ENCODE measurements at regions not wholly inside any gene's neighbourhood (a gene's known extent, or its start where the extent isn't known, plus 50 kb on each side); places are given as distances from the start of the nearest gene placed in this dataset.

GRCh38 chr12:92466391-92467305 lies 236.1 kb upstream of the PLEKHG7 start:
- Histone ChIP-seq H3K4me3 (ENCODE audit: low read length in 2 of 2) (no peak overlapping the region), H3K9me3 (ENCODE audit: control insufficient read depth in 1 of 2, low read length in 2 of 2) (no peaks in the 10 kb centered on the region), H3K36me3 (ENCODE audit: insufficient read depth, low read length) (no peaks in the 10 kb centered on the region), H3K27ac (ENCODE audit: low read depth, low read length) (no peak overlapping the region), H3K4me1 (ENCODE audit: insufficient read depth, low read length) (peaks cover 29% of the 10 kb centered on the region), H3K27me3 (ENCODE audit: insufficient read depth, low read length) (no peaks in the 10 kb centered on the region)
- H3K27me3 Mint-ChIP-seq: peaks cover 0 to 1% of the 10 kb centered on the region in 2 donors
- peak overlapping the region in 1 of 7 donors; percentile 41 for H3K27ac Mint-ChIP-seq
- CTCF ChIA-PET (ENCODE audit: partially characterized antibody): no interaction called here
- H3K9me3 Mint-ChIP-seq: no peaks in the 10 kb centered on the region
- intact Hi-C loops (cut with micrococcal nuclease): no loop called here
- POLR2A ChIA-PET (ENCODE audit: partially characterized antibody): no interaction called here
- peaks cover 19 to 37% (median 22%) of the 10 kb centered on the region in 4 donors for H3K4me1 Mint-ChIP-seq
- H3K4me3 Mint-ChIP-seq: no peak overlapping the region
- DNase-seq: no peak
- H3K36me3 Mint-ChIP-seq: no peaks in the 10 kb centered on the region

- no peaks in the 10 kb centered on the region for H3K9me3 Mint-ChIP-seq
- POLR2A ChIA-PET (ENCODE audit: partially characterized antibody): no interaction called here
- CTCF ChIA-PET (ENCODE audit: partially characterized antibody): no interaction called here
- H3K9me3 ChIP-seq (ENCODE audit: control insufficient read depth in 1 of 2, low read length in 2 of 2): no peaks in the 10 kb centered on the region
- no peaks in the 10 kb centered on the region for H3K36me3 Mint-ChIP-seq
- intact Hi-C loops (cut with micrococcal nuclease): no loop called here
- H3K4me3 ChIP-seq (ENCODE audit: low read length in 2 of 2): no peak overlapping the region
- no peaks in the 10 kb centered on the region for H3K36me3 ChIP-seq (ENCODE audit: insufficient read depth, low read length)
- H3K27me3 Mint-ChIP-seq: peaks cover 0 to 1% of the 10 kb centered on the region in 2 donors
- no peak for DNase-seq
- H3K4me3 Mint-ChIP-seq: no peak overlapping the region
- no peak overlapping the region for H3K27ac Mint-ChIP-seq
- peaks cover 35% of the 10 kb centered on the region for H3K4me1 ChIP-seq (ENCODE audit: insufficient read depth, low read length)
- H3K4me1 Mint-ChIP-seq: peaks cover 27 to 45% (median 30%) of the 10 kb centered on the region in 4 donors
- H3K27ac ChIP-seq (ENCODE audit: low read depth, low read length): no peak overlapping the region
- no peaks in the 10 kb centered on the region for H3K27me3 ChIP-seq (ENCODE audit: insufficient read depth, low read length)
Observed at GRCh38 chr12:92465786-92466295, 236.9 kb upstream of the PLEKHG7 start.

- no peak for DNase-seq
- Histone ChIP-seq H3K9me3 (ENCODE audit: control insufficient read depth in 1 of 2, low read length in 2 of 2) (no peaks in the 10 kb centered on the region), H3K4me1 (ENCODE audit: insufficient read depth, low read length) (peaks cover 37% of the 10 kb centered on the region), H3K27ac (ENCODE audit: low read depth, low read length) (no peak overlapping the region), H3K4me3 (ENCODE audit: low read length in 2 of 2) (no peak overlapping the region), H3K27me3 (ENCODE audit: insufficient read depth, low read length) (no peaks in the 10 kb centered on the region), H3K36me3 (ENCODE audit: insufficient read depth, low read length) (no peaks in the 10 kb centered on the region)
- H3K9me3 Mint-ChIP-seq: no peaks in the 10 kb centered on the region
- ChIA-PET CTCF (ENCODE audit: partially characterized antibody) (no interaction called here), POLR2A (ENCODE audit: partially characterized antibody) (no interaction called here)
- intact Hi-C loops (cut with micrococcal nuclease): no loop called here
- no peaks in the 10 kb centered on the region for H3K36me3 Mint-ChIP-seq
- H3K4me3 Mint-ChIP-seq: no peak overlapping the region
- peaks cover 0 to under 1% of the 10 kb centered on the region in 2 donors for H3K27me3 Mint-ChIP-seq
- peak overlapping the region in 2 of 7 donors; percentile 37 to 61 for H3K27ac Mint-ChIP-seq
- H3K4me1 Mint-ChIP-seq: peaks cover 20 to 42% (median 25%) of the 10 kb centered on the region in 4 donors
Observed at GRCh38 chr12:92464911-92465310, 237.9 kb upstream of the PLEKHG7 start.

- Mint-ChIP-seq H3K27me3 (no peaks in the 10 kb centered on the region), H3K27ac (no peak overlapping the region), H3K4me3 (no peak overlapping the region), H3K9me3 (no peaks in the 10 kb centered on the region), H3K36me3 (no peaks in the 10 kb centered on the region), H3K4me1 (peaks cover 20 to 43% (median 26%) of the 10 kb centered on the region in 4 donors)
- Histone ChIP-seq H3K36me3 (ENCODE audit: insufficient read depth, low read length) (no peaks in the 10 kb centered on the region), H3K9me3 (ENCODE audit: control insufficient read depth in 1 of 2, low read length in 2 of 2) (no peaks in the 10 kb centered on the region), H3K27me3 (ENCODE audit: insufficient read depth, low read length) (no peaks in the 10 kb centered on the region), H3K4me1 (ENCODE audit: insufficient read depth, low read length) (peaks cover 38% of the 10 kb centered on the region), H3K4me3 (ENCODE audit: low read length in 2 of 2) (no peak overlapping the region), H3K27ac (ENCODE audit: low read depth, low read length) (no peak overlapping the region)
- intact Hi-C loops (cut with micrococcal nuclease): no loop called here
- DNase-seq: no peak
- ChIA-PET POLR2A (ENCODE audit: partially characterized antibody) (interaction anchor here (0.8 to 2.6 kb wide), 8 partner anchors 11 to 319 kb away, joined by 3 to 37 read pairs (median 8); partner anchors contain the start of gene BTG1), CTCF (ENCODE audit: partially characterized antibody) (interaction anchor here (1.6 kb wide), 1 partner anchor 106 kb away, joined by 3 read pairs; no protein-coding TSS in a partner anchor)
Observed at GRCh38 chr12:92463171-92463570, 239.6 kb upstream of the PLEKHG7 start.

GRCh38 chr12:92462527-92462926 lies 240.3 kb upstream of the PLEKHG7 start:
- H3K9me3 ChIP-seq (ENCODE audit: control insufficient read depth in 1 of 2, low read length in 2 of 2): no peaks in the 10 kb centered on the region
- peak overlapping the region in 5 of 7 donors; percentile 32 to 71 (median 62) for H3K27ac Mint-ChIP-seq
- no peaks in the 10 kb centered on the region for H3K9me3 Mint-ChIP-seq
- POLR2A ChIA-PET (ENCODE audit: partially characterized antibody): interaction anchor here (0.8 to 2.6 kb wide), 11 partner anchors 11 to 318 kb away, joined by 3 to 37 read pairs (median 7); partner anchors contain the start of gene BTG1
- H3K27me3 Mint-ChIP-seq: no peaks in the 10 kb centered on the region
- peaks cover 21 to 41% (median 26%) of the 10 kb centered on the region in 4 donors for H3K4me1 Mint-ChIP-seq
- intact Hi-C loops (cut with micrococcal nuclease): no loop called here
- no peaks in the 10 kb centered on the region for H3K27me3 ChIP-seq (ENCODE audit: insufficient read depth, low read length)
- H3K4me1 ChIP-seq (ENCODE audit: insufficient read depth, low read length): peaks cover 43% of the 10 kb centered on the region
- no peak for DNase-seq
- H3K4me3 Mint-ChIP-seq: peak overlapping the region in 5 of 8 donors; percentile 37 to 69 (median 46)
- no peaks in the 10 kb centered on the region for H3K36me3 Mint-ChIP-seq
- H3K4me3 ChIP-seq (ENCODE audit: low read length in 2 of 2): no peak overlapping the region
- peak overlapping the region; percentile 36 for H3K27ac ChIP-seq (ENCODE audit: low read depth, low read length)
- CTCF ChIA-PET (ENCODE audit: partially characterized antibody): interaction anchor here (1.1 to 1.6 kb wide), 3 partner anchors 54 to 106 kb away, joined by 3 to 4 read pairs (median 3); no protein-coding TSS in a partner anchor
- H3K36me3 ChIP-seq (ENCODE audit: insufficient read depth, low read length): no peaks in the 10 kb centered on the region

- Histone ChIP-seq H3K27ac (ENCODE audit: low read depth, low read length) (peak overlapping the region; percentile 36), H3K36me3 (ENCODE audit: insufficient read depth, low read length) (no peaks in the 10 kb centered on the region), H3K9me3 (ENCODE audit: control insufficient read depth in 1 of 2, low read length in 2 of 2) (no peaks in the 10 kb centered on the region), H3K4me1 (ENCODE audit: insufficient read depth, low read length) (peaks cover 45% of the 10 kb centered on the region), H3K27me3 (ENCODE audit: insufficient read depth, low read length) (no peaks in the 10 kb centered on the region), H3K4me3 (ENCODE audit: low read length in 2 of 2) (no peak overlapping the region)
- Mint-ChIP-seq H3K4me1 (peaks cover 22 to 46% (median 27%) of the 10 kb centered on the region in 4 donors), H3K4me3 (peak overlapping the region in 6 of 8 donors; percentile 15 to 59 (median 46)), H3K27me3 (no peaks in the 10 kb centered on the region), H3K36me3 (no peaks in the 10 kb centered on the region), H3K9me3 (no peaks in the 10 kb centered on the region), H3K27ac (peak overlapping the region; percentile 48 to 80 (median 76))
- peak in 3 of 5 donors; percentile 10 to 28 (median 15) for DNase-seq
- intact Hi-C loops (cut with micrococcal nuclease): no loop called here
- ChIA-PET POLR2A (ENCODE audit: partially characterized antibody) (interaction anchor here (0.8 to 2.6 kb wide), 11 partner anchors 12 to 317 kb away, joined by 3 to 37 read pairs (median 7); partner anchors contain the start of gene BTG1), CTCF (ENCODE audit: partially characterized antibody) (interaction anchor here (1.1 to 1.6 kb wide), 3 partner anchors 53 to 107 kb away, joined by 3 to 4 read pairs (median 3); no protein-coding TSS in a partner anchor)
Observed at GRCh38 chr12:92462049-92462448, 240.7 kb upstream of the PLEKHG7 start.

GRCh38 chr12:92459850-92460249 lies 242.9 kb upstream of the PLEKHG7 start:
- Histone ChIP-seq H3K9me3 (ENCODE audit: control insufficient read depth in 1 of 2, low read length in 2 of 2) (no peaks in the 10 kb centered on the region), H3K27ac (ENCODE audit: low read depth, low read length) (no peak overlapping the region), H3K27me3 (ENCODE audit: insufficient read depth, low read length) (no peaks in the 10 kb centered on the region), H3K36me3 (ENCODE audit: insufficient read depth, low read length) (no peaks in the 10 kb centered on the region), H3K4me1 (ENCODE audit: insufficient read depth, low read length) (peaks cover 45% of the 10 kb centered on the region), H3K4me3 (ENCODE audit: low read length in 2 of 2) (no peak overlapping the region)
- no peaks in the 10 kb centered on the region for H3K36me3 Mint-ChIP-seq
- H3K27ac Mint-ChIP-seq: peak overlapping the region in 3 of 7 donors; percentile 1 to 78 (median 38)
- CTCF ChIA-PET (ENCODE audit: partially characterized antibody): no interaction called here
- peaks cover 22 to 50% (median 27%) of the 10 kb centered on the region in 4 donors for H3K4me1 Mint-ChIP-seq
- H3K4me3 Mint-ChIP-seq: no peak overlapping the region
- peaks cover 0 to 3% (median 0%) of the 10 kb centered on the region in 8 donors for H3K9me3 Mint-ChIP-seq
- POLR2A ChIA-PET (ENCODE audit: partially characterized antibody): interaction anchor here (1.2 kb wide), 2 partner anchors 45 to 100 kb away, joined by 3 to 4 read pairs; no protein-coding TSS in a partner anchor
- intact Hi-C loops (cut with micrococcal nuclease): no loop called here
- no peaks in the 10 kb centered on the region for H3K27me3 Mint-ChIP-seq
- DNase-seq: no peak
